PC-9 (cell line): ENCODE measurements at regions not wholly inside any gene's neighbourhood (a gene's known extent, or its start where the extent isn't known, plus 50 kb on each side); places are given as distances from the start of the nearest gene placed in this dataset.

Experiments
- CTCF ChIP-seq: fragments of 200-600 bp; sonication (generic); conservative IDR thresholded peaks from 2 replicates; pipeline ENCODE4 v1.6.1; 2017; ENCODE audit warnings: mixed run types, antibody characterized with exemption, mild to moderate bottlenecking, moderate library complexity
- EZH2 ChIP-seq: fragments of 200-600 bp; sonication (generic); IDR thresholded peaks from 2 replicates; pipeline ENCODE4 v1.8.0; 2017; ENCODE audit warnings: antibody characterized with exemption, low read depth

- no peak for TF ChIP-seq CTCF
- TF ChIP-seq EZH2, result no peak
Measured at GRCh38 chr14:106619606-106620005, 1093.2 kb downstream of the TMEM121 start.
